HEK293T (cell line): ENCODE measurements at regions not wholly inside any gene's neighbourhood (a gene's known extent, or its start where the extent isn't known, plus 50 kb on each side); places are given as distances from the start of the nearest gene placed in this dataset.

ENCODE experiments used
- ELF4 ChIP-seq: fragments of 450-650 bp; IDR thresholded peaks from 2 replicates; pipeline ENCODE4 v1.6.1; 2017; ENCODE audit warnings: antibody characterized with exemption
- FOXA1 ChIP-seq: fragments of 450-650 bp; IDR thresholded peaks from 2 replicates; pipeline ENCODE4 v1.6.1; 2016; ENCODE audit warnings: mild to moderate bottlenecking
- FOXM1 ChIP-seq: fragments of 450-650 bp; IDR thresholded peaks from 2 replicates; pipeline ENCODE4 v1.6.1; 2017; ENCODE audit warnings: mild to moderate bottlenecking, borderline replicate concordance
- PKNOX1 ChIP-seq: fragments of 450-650 bp; IDR thresholded peaks from 2 replicates; pipeline ENCODE4 v1.6.1; 2016
- SP1 ChIP-seq: fragments of 450-650 bp; IDR thresholded peaks from 2 replicates; pipeline ENCODE4 v1.6.1; 2017
- SUZ12 ChIP-seq: fragments of 450-650 bp; IDR thresholded peaks from 2 replicates; pipeline ENCODE4 v1.6.1; 2016; ENCODE audit warnings: mild to moderate bottlenecking

DNA sequence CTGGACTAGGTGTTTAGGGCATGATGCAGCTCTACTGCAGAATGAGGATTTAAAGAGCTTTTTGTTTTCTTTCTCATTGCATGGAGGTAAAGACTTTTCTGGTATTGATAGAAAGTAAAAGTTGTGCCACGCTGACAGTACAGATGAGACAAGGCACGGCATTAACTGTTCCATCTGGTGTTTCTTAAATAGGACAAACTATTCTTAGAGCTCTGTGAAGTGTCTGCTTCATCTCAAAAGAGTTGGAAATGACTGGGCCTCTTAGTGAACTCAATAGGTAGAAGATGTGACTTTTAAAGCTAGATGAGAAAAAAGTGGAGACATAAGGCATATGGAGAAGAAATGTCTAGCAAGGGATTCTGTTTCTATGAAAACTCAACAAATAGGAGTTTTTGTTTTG is 321.8 kb downstream of the RPRM start:
- TF ChIP-seq SP1: no peak
- TF ChIP-seq SUZ12: no peak
- no peak for TF ChIP-seq PKNOX1
- TF ChIP-seq ELF4: no peak
- no peak for TF ChIP-seq FOXA1
- no peak for TF ChIP-seq FOXM1
